GM12872 (cell line): ENCODE measurements at regions not wholly inside any gene's neighbourhood (a gene's known extent, or its start where the extent isn't known, plus 50 kb on each side); places are given as distances from the start of the nearest gene placed in this dataset.
A peak's percentile ranks its signal among the peaks of the same experiment; 100 is the strongest.

Experiments used
- TF ChIP-seq, protein P1 (sequence below): IDR thresholded peaks from 3 replicates; pipeline ENCODE4 v1.5.1; 2011; ENCODE audit warnings: low read depth, mild to moderate bottlenecking, low read length, moderate library complexity; ENCODE audit not compliant: insufficient read depth

DNA sequence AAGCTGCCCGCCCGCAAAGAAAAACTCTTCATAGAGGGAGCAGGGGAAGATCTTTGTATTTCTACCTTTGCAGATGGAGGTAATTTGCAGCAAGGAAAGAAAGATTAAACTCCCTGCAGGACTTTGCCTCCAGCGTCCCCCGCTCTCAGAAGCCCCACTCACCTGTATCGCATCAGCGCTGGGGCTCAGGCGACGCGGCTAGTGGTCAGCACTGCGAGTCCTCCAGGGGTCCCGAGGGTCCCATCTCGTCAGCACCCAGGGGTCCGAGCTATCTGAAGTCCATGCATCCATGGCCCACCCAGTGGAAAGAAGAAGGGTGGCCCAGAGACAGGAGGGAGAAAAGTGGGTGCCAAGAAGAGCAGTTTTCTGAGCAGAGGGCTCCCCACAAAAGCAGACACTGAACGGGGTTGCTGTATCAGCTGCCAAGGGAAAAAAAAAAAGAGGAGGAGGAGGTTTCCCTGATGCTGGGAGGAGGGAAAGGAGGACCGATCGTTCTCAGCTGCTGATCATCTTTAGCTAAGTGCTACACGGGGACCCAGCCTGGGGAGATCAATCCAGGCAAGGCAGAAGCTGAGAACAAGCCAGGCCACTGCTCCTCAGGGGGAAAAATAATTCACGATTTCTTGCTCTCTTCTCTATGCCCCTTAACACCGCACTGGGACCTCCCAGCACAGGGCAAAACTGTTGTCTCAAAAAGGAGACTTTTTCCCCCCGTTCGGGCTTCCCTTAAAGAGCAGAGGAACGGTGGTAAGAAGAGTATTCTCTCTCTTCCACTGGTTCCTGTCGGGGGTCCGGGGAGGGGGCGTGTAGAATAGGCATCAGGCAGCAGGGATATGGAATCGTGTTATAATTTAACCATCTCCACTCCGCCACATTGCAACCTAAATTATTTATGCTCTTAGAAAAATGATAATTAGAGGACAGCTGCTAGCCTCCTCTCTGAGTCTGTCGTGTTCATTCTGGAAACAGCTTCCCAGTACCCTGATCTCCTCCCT is 117.7 kb upstream of the CACNA1A start:
- TF ChIP-seq, protein P1, sequence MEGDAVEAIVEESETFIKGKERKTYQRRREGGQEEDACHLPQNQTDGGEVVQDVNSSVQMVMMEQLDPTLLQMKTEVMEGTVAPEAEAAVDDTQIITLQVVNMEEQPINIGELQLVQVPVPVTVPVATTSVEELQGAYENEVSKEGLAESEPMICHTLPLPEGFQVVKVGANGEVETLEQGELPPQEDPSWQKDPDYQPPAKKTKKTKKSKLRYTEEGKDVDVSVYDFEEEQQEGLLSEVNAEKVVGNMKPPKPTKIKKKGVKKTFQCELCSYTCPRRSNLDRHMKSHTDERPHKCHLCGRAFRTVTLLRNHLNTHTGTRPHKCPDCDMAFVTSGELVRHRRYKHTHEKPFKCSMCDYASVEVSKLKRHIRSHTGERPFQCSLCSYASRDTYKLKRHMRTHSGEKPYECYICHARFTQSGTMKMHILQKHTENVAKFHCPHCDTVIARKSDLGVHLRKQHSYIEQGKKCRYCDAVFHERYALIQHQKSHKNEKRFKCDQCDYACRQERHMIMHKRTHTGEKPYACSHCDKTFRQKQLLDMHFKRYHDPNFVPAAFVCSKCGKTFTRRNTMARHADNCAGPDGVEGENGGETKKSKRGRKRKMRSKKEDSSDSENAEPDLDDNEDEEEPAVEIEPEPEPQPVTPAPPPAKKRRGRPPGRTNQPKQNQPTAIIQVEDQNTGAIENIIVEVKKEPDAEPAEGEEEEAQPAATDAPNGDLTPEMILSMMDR = no peak

GRCh38 chr19:13622766-13623715 is 116.8 kb upstream of the CACNA1A start:
- TF ChIP-seq, protein P1 = no peak

DNA sequence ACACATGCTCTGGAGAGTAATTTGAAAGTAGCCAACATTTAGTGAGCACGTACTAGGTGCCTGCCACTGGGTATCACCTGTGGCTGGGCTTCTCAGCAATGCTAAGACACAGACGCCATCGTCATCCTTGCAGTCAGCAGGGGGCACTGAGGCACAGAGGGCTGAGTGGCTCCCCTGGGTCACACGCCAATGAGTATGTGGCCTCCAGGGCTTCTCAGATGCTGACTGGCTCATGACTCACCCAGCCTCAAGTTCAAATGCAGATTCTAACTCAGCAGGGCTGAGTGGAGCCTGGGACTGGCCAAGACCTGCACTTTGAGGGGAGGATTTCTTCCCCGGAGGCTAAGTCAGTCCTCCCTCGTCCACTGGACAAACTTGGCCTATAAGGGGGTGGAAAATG is 115.1 kb upstream of the CACNA1A start:
- TF ChIP-seq, protein P1 = 0 out of 3 replicates have a peak, but pooled peaks have one; percentile 5

- TF ChIP-seq, protein P1 = no peak
These were observed 112.9 kb upstream of the CACNA1A start for GRCh38 chr19:13619203-13619632.

DNA sequence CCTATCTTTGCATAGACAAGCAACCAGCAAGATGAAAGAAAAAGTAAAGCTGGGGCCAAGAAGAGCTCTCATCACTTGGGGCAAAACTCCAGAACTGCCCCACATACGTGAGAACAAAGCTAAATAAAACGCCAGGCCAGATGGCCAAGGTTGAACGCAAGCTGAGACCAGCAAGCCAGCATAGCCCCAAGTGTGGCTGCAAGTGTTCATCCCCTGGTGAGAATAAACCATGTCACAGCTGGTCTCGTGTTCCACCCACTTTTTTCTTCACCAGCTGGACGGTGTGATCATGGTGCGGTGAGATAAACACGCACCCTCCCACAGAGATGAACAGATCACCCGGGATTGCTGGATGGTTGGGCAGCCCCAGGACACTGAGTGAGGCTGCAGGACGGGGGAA is 109.6 kb upstream of the CACNA1A start:
- TF ChIP-seq, protein P1 = no peak

GRCh38 chr19:13613447-13613846 is 107.2 kb upstream of the CACNA1A start:
- TF ChIP-seq, protein P1 = no peak

GRCh38 chr19:13611596-13611995 is 105.3 kb upstream of the CACNA1A start:
- TF ChIP-seq, protein P1 = no peak
